K562 (cell line): ENCODE measurements at regions not wholly inside any gene's neighbourhood (a gene's known extent, or its start where the extent isn't known, plus 50 kb on each side); places are given as distances from the start of the nearest gene placed in this dataset.

Source experiments
- ATAC-seq: fragments of 200-7000 bp; cut with Tn5 transposase; 3 replicates; pipeline ENCODE4 v1.9.1; 2020; ENCODE audit warnings: moderate library complexity
- BruUV-seq: library from RNA; stranded (reverse); fragments of 400-500 nt; replicated peaks from 2 replicates; lab custom pipeline; 2021; lab: Mats Ljungman, UMichigan
- CTCF ChIA-PET: fragments of 300-600 bp; formaldehyde crosslinking; extraction: SDS; loops from one replicate; lab custom pipeline; 2021; ENCODE audit warnings: low intra/inter-chr PET ratio; lab: Yijun Ruan, JAX
- POLR2A ChIA-PET: fragments of 300-600, 350-650 bp; sonication (Branson Sonifier 250); formaldehyde crosslinking; extraction: SDS; loops from one replicate; lab custom pipeline; 2021; ENCODE audit warnings: antibody characterized with exemption, inconsistent platforms; lab: Yijun Ruan, JAX
- DNase-seq, 4 experiments: peaks; one replicate each; pipeline versions ENCODE4 v3.0.0 to v3.0.0-alpha.2; 2011 to 2018; ENCODE audit warnings: low spot score in 3 of 4, mixed read lengths in 3 of 4; ENCODE audit errors: extremely low read depth in 1 of 4
- FAIRE-seq: peaks from 2 replicates; lab custom pipeline; 2011; peaks lifted over from hg19 to GRCh38; lab: Jason Lieb, UNC
- H2AFZ ChIP-seq: 2 replicates; pipeline ENCODE4 v1.6.0; 2011; ENCODE audit warnings: low read depth, low read length, control low read depth, inconsistent platforms
- H3K27ac ChIP-seq: fragments of 200-600 bp; 3 replicates; pipeline ENCODE4 v1.8.0; 2011; ENCODE audit warnings: low read depth, mild to moderate bottlenecking, control low read depth, inconsistent platforms, low read length, moderate library complexity, mixed read lengths; ENCODE audit errors: extremely low read depth
- H3K27me3 ChIP-seq, 2 experiments: fragments of 300-600 bp in 1 of 2; 2 replicates in 1 of 2; 3 replicates in 1 of 2; pipeline versions ENCODE4 v1.6.0 to v1.8.0; 2011; ENCODE audit warnings: inconsistent platforms in 2 of 2, low read length in 2 of 2, mild to moderate bottlenecking in 1 of 2, mixed read lengths in 1 of 2, moderate library complexity in 1 of 2; ENCODE audit not compliant: control insufficient read depth in 2 of 2, insufficient read depth in 2 of 2
- H3K36me3 ChIP-seq: fragments of 300-600 bp; 3 replicates; pipeline ENCODE4 v1.8.0; 2011; ENCODE audit warnings: mild to moderate bottlenecking, low read length, inconsistent platforms; ENCODE audit not compliant: control insufficient read depth, insufficient read depth
- H3K4me1 ChIP-seq, 2 experiments: fragments of 200-600 bp in 1 of 2; replicated peaks in 1 of 2; 2 replicates in 1 of 2; 3 replicates in 1 of 2; pipeline versions ENCODE4 v1.5.1 to v1.8.0; 2011; ENCODE audit warnings: inconsistent platforms in 2 of 2, low read length in 2 of 2, mild to moderate bottlenecking in 1 of 2, mixed read lengths in 1 of 2, moderate library complexity in 1 of 2; ENCODE audit not compliant: control insufficient read depth in 2 of 2, insufficient read depth in 2 of 2
- H3K4me2 ChIP-seq: 2 replicates; pipeline ENCODE4 v1.6.1; 2011; ENCODE audit warnings: low read length, control low read depth, inconsistent platforms, mixed read lengths; ENCODE audit not compliant: insufficient read depth
- H3K4me3 ChIP-seq: fragments of 200-600 bp; sonication (generic), shearing (Covaris generic); 2 replicates; pipeline ENCODE4 v1.5.1; 2016; ENCODE audit warnings: control low read depth, inconsistent platforms
- H3K79me2 ChIP-seq: fragments of 200-600 bp; 3 replicates; pipeline ENCODE4 v1.8.0; 2011; ENCODE audit warnings: low read length, inconsistent platforms; ENCODE audit not compliant: control insufficient read depth, insufficient read depth
- H3K9ac ChIP-seq, 2 experiments: 2 replicates each; pipeline versions ENCODE4 v1.6.0 to v1.6.1; 2011; ENCODE audit warnings: low read depth in 2 of 2, low read length in 2 of 2, control low read depth in 1 of 2, inconsistent platforms in 1 of 2, mild to moderate bottlenecking in 1 of 2, mixed read lengths in 1 of 2; ENCODE audit not compliant: insufficient read depth in 1 of 2
- H3K9me1 ChIP-seq: one replicate; pipeline ENCODE4 v1.6.0; 2011; ENCODE audit warnings: inconsistent platforms, mild to moderate bottlenecking, low read length, moderate library complexity; ENCODE audit not compliant: control insufficient read depth, insufficient read depth
- H3K9me3 ChIP-seq: replicated peaks from 2 replicates; pipeline ENCODE4 v1.5.1; 2011; ENCODE audit warnings: low read depth, low read length, inconsistent platforms; ENCODE audit not compliant: control insufficient read depth, insufficient read depth
- H4K20me1 ChIP-seq: replicated peaks from 2 replicates; pipeline ENCODE4 v1.6.1; 2011; ENCODE audit warnings: low read length, inconsistent platforms, mixed read lengths; ENCODE audit not compliant: control insufficient read depth, insufficient read depth
- RNF2 ChIP-seq: sonication (generic); IDR thresholded peaks from 2 replicates; pipeline ENCODE4 v1.6.1; 2016
- ZFX ChIP-seq: sonication (generic); formaldehyde crosslinking; IDR thresholded peaks from 2 replicates; pipeline ENCODE4 v1.8.0; 2022; ENCODE audit warnings: mild to moderate bottlenecking, missing genetic modification reagents, moderate library complexity
- WGBS: fragments of 100-300 bp; shearing (Covaris generic); methylation state at CpG from one replicate; pipeline ENCODE4 v1.1.6; 2016; ENCODE audit warnings: low coverage, mixed read lengths; ENCODE audit not compliant: insufficient coverage; ENCODE audit errors: missing lambda C conversion rate; 5-methylcytosine and 5-hydroxymethylcytosine counted together
- in situ Hi-C: fragments of 300-500 bp; cut with MboI; formaldehyde crosslinking; loops from 4 replicates; pipeline ENCODE4 v1.15.0; 2018; ENCODE audit warnings: inconsistent platforms, mixed read lengths
- intact Hi-C: fragments of 100-400 bp; cut with micrococcal nuclease; formaldehyde crosslinking; loops from 2 replicates; pipeline ENCODE4 v1.14.2; 2022
- TF ChIP-seq, protein P1 (sequence below): fragments of 450-650 bp; IDR thresholded peaks from 2 replicates; pipeline ENCODE4 v1.6.1; 2017; ENCODE audit warnings: antibody characterized with exemption, mild to moderate bottlenecking

DNA sequence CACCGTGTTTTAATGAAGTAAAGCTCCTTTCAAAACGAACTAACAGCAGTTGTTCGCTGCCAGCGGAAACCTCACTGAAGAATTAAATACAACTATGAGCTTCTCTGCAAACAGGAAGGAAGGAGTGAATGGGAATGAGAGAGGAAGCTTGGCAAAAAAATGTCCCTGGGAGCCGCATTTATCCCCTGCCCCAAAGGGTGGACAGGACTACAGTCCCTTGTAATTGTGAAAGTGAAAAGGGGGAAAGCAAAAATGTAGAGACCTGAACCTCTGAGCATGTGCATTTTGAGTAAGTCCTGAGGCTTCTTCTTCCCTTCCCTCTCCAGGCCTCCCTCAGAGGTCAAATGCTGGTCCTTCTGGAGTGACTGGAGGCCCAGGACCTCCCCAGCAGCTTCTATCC lies 53.8 kb upstream of the BMP2K start:
- intact Hi-C loops (no loop called here), in situ Hi-C loops (no loop called here)
- Histone ChIP-seq H2AFZ (peak overlapping the region; percentile 58), H3K79me2 (peaks cover 6% of the 10 kb centered on the region; the same call in 2 of the 3 replicates), H3K36me3 (no peaks in the 10 kb centered on the region; the same call in 2 of the 3 replicates), H4K20me1 (no peaks in the 10 kb centered on the region), H3K27ac (peak overlapping the region; percentile 93), H3K4me1 (peaks cover 19 to 56% of the 10 kb centered on the region in 2 experiments), H3K9ac (peak overlapping the region; percentile 33 to 68; a peak in 2 of 4 replicates), H3K27me3 (no peaks in the 10 kb centered on the region), H3K9me1 (no peaks in the 10 kb centered on the region), H3K4me2 (no peak overlapping the region), H3K9me3 (no peaks in the 10 kb centered on the region), H3K4me3 (no peak overlapping the region)
- WGBS = 70% methylated on average over 5 of the region's 5 CpGs
- DNase-seq (no peak), ATAC-seq (no peak), FAIRE-seq (no peak)
- CTCF ChIA-PET = no interaction called here
- no TSS peak for BruUV-seq
- TF ChIP-seq, protein P1, sequence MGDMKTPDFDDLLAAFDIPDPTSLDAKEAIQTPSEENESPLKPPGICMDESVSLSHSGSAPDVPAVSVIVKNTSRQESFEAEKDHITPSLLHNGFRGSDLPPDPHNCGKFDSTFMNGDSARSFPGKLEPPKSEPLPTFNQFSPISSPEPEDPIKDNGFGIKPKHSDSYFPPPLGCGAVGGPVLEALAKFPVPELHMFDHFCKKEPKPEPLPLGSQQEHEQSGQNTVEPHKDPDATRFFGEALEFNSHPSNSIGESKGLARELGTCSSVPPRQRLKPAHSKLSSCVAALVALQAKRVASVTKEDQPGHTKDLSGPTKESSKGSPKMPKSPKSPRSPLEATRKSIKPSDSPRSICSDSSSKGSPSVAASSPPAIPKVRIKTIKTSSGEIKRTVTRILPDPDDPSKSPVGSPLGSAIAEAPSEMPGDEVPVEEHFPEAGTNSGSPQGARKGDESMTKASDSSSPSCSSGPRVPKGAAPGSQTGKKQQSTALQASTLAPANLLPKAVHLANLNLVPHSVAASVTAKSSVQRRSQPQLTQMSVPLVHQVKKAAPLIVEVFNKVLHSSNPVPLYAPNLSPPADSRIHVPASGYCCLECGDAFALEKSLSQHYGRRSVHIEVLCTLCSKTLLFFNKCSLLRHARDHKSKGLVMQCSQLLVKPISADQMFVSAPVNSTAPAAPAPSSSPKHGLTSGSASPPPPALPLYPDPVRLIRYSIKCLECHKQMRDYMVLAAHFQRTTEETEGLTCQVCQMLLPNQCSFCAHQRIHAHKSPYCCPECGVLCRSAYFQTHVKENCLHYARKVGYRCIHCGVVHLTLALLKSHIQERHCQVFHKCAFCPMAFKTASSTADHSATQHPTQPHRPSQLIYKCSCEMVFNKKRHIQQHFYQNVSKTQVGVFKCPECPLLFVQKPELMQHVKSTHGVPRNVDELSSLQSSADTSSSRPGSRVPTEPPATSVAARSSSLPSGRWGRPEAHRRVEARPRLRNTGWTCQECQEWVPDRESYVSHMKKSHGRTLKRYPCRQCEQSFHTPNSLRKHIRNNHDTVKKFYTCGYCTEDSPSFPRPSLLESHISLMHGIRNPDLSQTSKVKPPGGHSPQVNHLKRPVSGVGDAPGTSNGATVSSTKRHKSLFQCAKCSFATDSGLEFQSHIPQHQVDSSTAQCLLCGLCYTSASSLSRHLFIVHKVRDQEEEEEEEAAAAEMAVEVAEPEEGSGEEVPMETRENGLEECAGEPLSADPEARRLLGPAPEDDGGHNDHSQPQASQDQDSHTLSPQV = peak; percentile 32; the same call in 1 of the 2 replicates
- TF ChIP-seq ZFX (CRISPR knock-in tag) = peak; percentile 32; the same call in 1 of the 2 replicates
- TF ChIP-seq RNF2 = no peak
- POLR2A ChIA-PET = interaction anchor here (1.0 to 1.9 kb wide), 5 partner anchors 8 to 24 kb away, joined by 3 to 12 read pairs (median 5); no protein-coding TSS in a partner anchor
